ENCODE measurements at regions not wholly inside any gene's neighbourhood (a gene's known extent, or its start where the extent isn't known, plus 50 kb on each side); places are given as distances from the start of the nearest gene placed in this dataset.

DNA sequence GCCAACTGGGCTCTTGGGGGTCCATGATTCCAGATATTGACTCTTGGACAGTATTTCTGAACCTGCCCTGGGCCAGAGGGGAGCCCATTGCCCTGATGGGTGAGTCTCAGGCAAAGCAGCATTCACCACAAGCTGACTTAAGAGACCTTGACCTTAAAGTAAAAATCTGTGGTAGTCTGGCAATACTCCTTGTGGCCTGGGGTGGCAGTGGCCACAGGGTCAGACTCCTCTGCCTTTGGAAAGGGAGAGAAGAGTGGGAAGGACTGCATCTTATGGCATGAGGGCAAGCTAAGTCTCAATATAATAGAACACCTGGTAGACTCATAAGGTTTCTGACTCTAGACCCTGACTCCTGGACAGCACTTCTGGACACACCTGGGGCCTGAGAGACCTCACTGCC, 340.3 kb upstream of the MAD2L1 start:
- BruUV-seq (replicated peaks): no TSS peak
- Histone ChIP-seq H2AK9ac (replicated peaks; ENCODE audit: low read depth, low read length, poor library complexity) (no peak overlapping the region), H2BK20ac (ENCODE audit: low read depth, low read length) (no peak overlapping the region), H3K56ac (ENCODE audit: extremely low read depth, insufficient read depth, low read length) (no peak overlapping the region), H2AFZ (replicated peaks; ENCODE audit: low read length, poor library complexity) (no peak overlapping the region), H3K9me3 (ENCODE audit: control insufficient read depth, insufficient read depth, low read length) (no peaks in the 10 kb centered on the region), H3K23ac (ENCODE audit: low read depth, low read length) (no peak overlapping the region), H3K4me2 (ENCODE audit: low read depth, low read length) (no peak overlapping the region), H3K79me1 (ENCODE audit: low read depth in 1 of 2, low read length in 2 of 2) (no peaks in the 10 kb centered on the region), H3K4ac (ENCODE audit: low read depth, low read length) (no peak overlapping the region), H4K20me1 (ENCODE audit: insufficient read depth, low read length) (no peaks in the 10 kb centered on the region), H3K27me3 (ENCODE audit: control insufficient read depth, insufficient read depth, low read length) (no peaks in the 10 kb centered on the region), H3K4me3 (ENCODE audit: insufficient read depth, low read depth, low read length) (no peak overlapping the region), H2BK15ac (ENCODE audit: low read depth, low read length) (no peak overlapping the region), H2AK5ac (ENCODE audit: low read depth, low read length) (no peak overlapping the region), H3K9me1 (ENCODE audit: insufficient read depth, low read length) (no peaks in the 10 kb centered on the region), H3K27ac (ENCODE audit: insufficient read depth, low read length) (no peak overlapping the region), H4K91ac (ENCODE audit: insufficient read depth, low read depth, low read length) (no peak overlapping the region), H3K14ac (replicated peaks; ENCODE audit: low read depth, low read length) (no peak overlapping the region), H4K5ac (ENCODE audit: low read depth, low read length) (no peak overlapping the region), H2BK120ac (ENCODE audit: low read depth, low read length) (no peak overlapping the region), H4K8ac (ENCODE audit: low read depth in 2 of 2, low read length in 2 of 2) (no peak overlapping the region), H3K18ac (ENCODE audit: low read depth, low read length) (no peak overlapping the region), H3K9ac (ENCODE audit: low read depth, low read length) (no peak overlapping the region), H2BK5ac (ENCODE audit: low read depth, low read length, poor library complexity, severe bottlenecking) (no peak overlapping the region), H3K36me3 (ENCODE audit: control insufficient read depth, insufficient read depth, low read length) (no peaks in the 10 kb centered on the region), H3K4me1 (ENCODE audit: control insufficient read depth, insufficient read depth, low read length) (no peaks in the 10 kb centered on the region)
- in situ Hi-C loops (cut with MboI; ENCODE audit: low sequenced_read_pairs): no loop called here
- ChIA-PET CTCF (interaction anchor here (0.6 kb wide), 1 partner anchor 551 kb away, joined by 4 read pairs; no protein-coding TSS in a partner anchor), POLR2A (ENCODE audit: unreplicated experiment) (no interaction called here)
- no peak for TF ChIP-seq NFE2L2 (IDR thresholded peaks at IDR 0.05; ENCODE audit: low read depth, low read length)
- no peak for TF ChIP-seq BHLHE40 (IDR thresholded peaks at IDR 0.05; ENCODE audit: low read depth, low read length)
- TF ChIP-seq, protein P1, sequence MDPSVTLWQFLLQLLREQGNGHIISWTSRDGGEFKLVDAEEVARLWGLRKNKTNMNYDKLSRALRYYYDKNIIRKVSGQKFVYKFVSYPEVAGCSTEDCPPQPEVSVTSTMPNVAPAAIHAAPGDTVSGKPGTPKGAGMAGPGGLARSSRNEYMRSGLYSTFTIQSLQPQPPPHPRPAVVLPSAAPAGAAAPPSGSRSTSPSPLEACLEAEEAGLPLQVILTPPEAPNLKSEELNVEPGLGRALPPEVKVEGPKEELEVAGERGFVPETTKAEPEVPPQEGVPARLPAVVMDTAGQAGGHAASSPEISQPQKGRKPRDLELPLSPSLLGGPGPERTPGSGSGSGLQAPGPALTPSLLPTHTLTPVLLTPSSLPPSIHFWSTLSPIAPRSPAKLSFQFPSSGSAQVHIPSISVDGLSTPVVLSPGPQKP (IDR thresholded peaks at IDR 0.05; ENCODE audit: borderline replicate concordance, low read depth, low read length): no peak
- no peak for DNase-seq
- ATAC-seq (ENCODE audit: low read depth): no peak
- dilution Hi-C loops (cut with HindIII; ENCODE audit: low sequenced_read_pairs, unreplicated experiment): no loop called here
- intact Hi-C loops (cut with micrococcal nuclease): no loop called here

Data from IMR-90 (cell line).